Peyer's patch (tissue), 4 donors: ENCODE measurements at regions not wholly inside any gene's neighbourhood (a gene's known extent, or its start where the extent isn't known, plus 50 kb on each side); places are given as distances from the start of the nearest gene placed in this dataset.

Experiments
- CTCF ChIP-seq, 6 experiments: fragments of 450-650 bp in 4 of 6; fragments of 200-600 bp in 2 of 6; sonication (generic) in 1 of 6; IDR thresholded peaks; one replicate each; pipeline ENCODE4 v1.5.1; 2017 to 2019; ENCODE audit warnings: antibody characterized with exemption in 6 of 6, mild to moderate bottlenecking in 3 of 6, moderate library complexity in 1 of 6
- POLR2A ChIP-seq, 2 donors: fragments of 450-650 bp; IDR thresholded peaks; one replicate each; pipeline ENCODE4 v1.5.1; 2017; ENCODE audit warnings: antibody characterized with exemption in 2 of 2, mild to moderate bottlenecking in 2 of 2, moderate library complexity in 2 of 2

GRCh38 chr2:182543741-182544525, 117.1 kb upstream of the PDE1A start:
- TF ChIP-seq CTCF (IDR thresholded peaks at IDR 0.05) (no peak), POLR2A (IDR thresholded peaks at IDR 0.05) (no peak)
